ENCODE measurements at regions not wholly inside any gene's neighbourhood (a gene's known extent, or its start where the extent isn't known, plus 50 kb on each side); places are given as distances from the start of the nearest gene placed in this dataset.

DNA sequence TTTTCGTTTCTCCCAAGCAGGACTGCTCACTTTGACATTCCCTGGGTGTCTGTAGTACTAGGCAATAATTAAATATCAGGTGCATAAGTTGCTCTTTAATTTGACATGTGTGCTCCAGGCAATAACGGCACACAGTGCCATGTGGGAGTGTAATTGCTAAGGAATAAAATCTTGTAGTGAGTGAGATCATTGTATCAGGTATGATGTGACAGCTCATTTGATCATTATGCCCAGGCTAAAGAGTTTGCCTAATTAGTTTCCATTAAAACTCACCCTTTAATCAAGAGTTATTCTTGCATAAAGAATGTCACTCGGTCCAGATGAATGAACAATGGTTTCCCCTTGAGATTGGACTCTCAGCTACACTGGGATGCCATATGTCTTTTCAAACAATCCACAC is 220.0 kb downstream of the INSC start:
- DNase-seq (ENCODE audit: low read depth, low spot score) = no peak
- H3K4me3 ChIP-seq (replicated peaks in 1 of 2; ENCODE audit: low read depth in 1 of 2, low read length in 2 of 2) = no peak overlapping the region
- no peak overlapping the region for H2AFZ ChIP-seq (ENCODE audit: low read depth, low read length, poor library complexity, severe bottlenecking)
- ChIA-PET CTCF (no interaction called here), POLR2A (no interaction called here), RAD21 (ENCODE audit: low non-redundant PET in 1 of 2, low total read pairs in 2 of 2, uncharacterized antibody in 2 of 2, unreplicated experiment in 2 of 2) (no interaction called here)
- no peaks in the 10 kb centered on the region for H3K79me2 ChIP-seq (ENCODE audit: insufficient read depth, low read length)
- TF ChIP-seq FOSL1 (IDR thresholded peaks at IDR 0.05; ENCODE audit: low read depth) (no peak), POLR2A (IDR thresholded peaks at IDR 0.05; ENCODE audit: borderline replicate concordance, extremely low read depth, insufficient read depth, insufficient read length) (no peak), RAD21 (IDR thresholded peaks at IDR 0.05; ENCODE audit: low read depth) (no peak), SIN3A (IDR thresholded peaks at IDR 0.05; ENCODE audit: low read depth) (no peak), EZH2 (IDR thresholded peaks at IDR 0.05) (no peak), ELF1 (IDR thresholded peaks at IDR 0.05; ENCODE audit: borderline replicate concordance, low read depth) (no peak), POLR2AphosphoS5 (IDR thresholded peaks at IDR 0.05; ENCODE audit: low read depth, low read length) (no peak), JUND (IDR thresholded peaks at IDR 0.05) (no peak)
- TF ChIP-seq, protein P1, sequence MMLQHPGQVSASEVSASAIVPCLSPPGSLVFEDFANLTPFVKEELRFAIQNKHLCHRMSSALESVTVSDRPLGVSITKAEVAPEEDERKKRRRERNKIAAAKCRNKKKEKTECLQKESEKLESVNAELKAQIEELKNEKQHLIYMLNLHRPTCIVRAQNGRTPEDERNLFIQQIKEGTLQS (IDR thresholded peaks at IDR 0.05) = no peak
- H3K9me3 ChIP-seq (ENCODE audit: control insufficient read depth in 1 of 2, insufficient read depth in 1 of 2, low read depth in 1 of 2, low read length in 2 of 2) = no peaks in the 10 kb centered on the region
- no peak overlapping the region for H3K9ac ChIP-seq (ENCODE audit: low read length)
- H3K9me2 ChIP-seq (ENCODE audit: insufficient read depth) = no peaks in the 10 kb centered on the region
- peaks cover 33% of the 10 kb centered on the region for H3K27me3 ChIP-seq (ENCODE audit: insufficient read depth, low read length)
- H3K27ac ChIP-seq (ENCODE audit: low read depth, low read length) = no peak overlapping the region
- BruUV-seq (replicated peaks) = no TSS peak
- intact Hi-C loops (cut with micrococcal nuclease) = no loop called here
- no peaks in the 10 kb centered on the region for H4K20me1 ChIP-seq (ENCODE audit: insufficient read depth)
- no peak for ATAC-seq
- no peaks in the 10 kb centered on the region for H3K4me1 ChIP-seq (ENCODE audit: control insufficient read depth in 1 of 2, insufficient read depth in 2 of 2, low read length in 2 of 2)
- H3K36me3 ChIP-seq (ENCODE audit: control insufficient read depth in 1 of 2, insufficient read depth in 2 of 2, low read length in 2 of 2) = no peaks in the 10 kb centered on the region
- no peak overlapping the region for H3K4me2 ChIP-seq (ENCODE audit: low read length)

DNA sequence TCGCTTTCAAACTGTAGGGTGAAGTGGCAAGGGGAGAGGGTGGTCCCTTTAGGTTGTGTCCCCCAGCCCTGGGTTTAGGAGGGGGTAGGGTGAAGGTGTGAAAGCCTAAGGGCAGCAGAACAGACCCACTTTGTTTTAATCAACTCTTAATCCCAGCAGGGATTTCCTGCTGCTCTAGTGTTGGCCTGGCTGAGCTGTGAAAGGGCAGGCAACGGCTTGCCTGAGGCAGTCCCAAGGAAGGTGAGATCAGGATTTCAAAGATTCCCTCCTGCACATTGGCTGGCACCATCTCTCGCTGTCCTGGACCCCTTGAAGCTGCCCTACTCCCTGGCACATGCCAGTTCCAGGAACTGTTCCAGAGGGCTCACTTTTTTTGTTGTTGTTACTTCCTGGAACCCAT is 221.3 kb downstream of the INSC start:
- Histone ChIP-seq H3K9me2 (ENCODE audit: insufficient read depth) (no peaks in the 10 kb centered on the region), H3K27ac (ENCODE audit: low read depth, low read length) (no peak overlapping the region), H3K4me2 (ENCODE audit: low read length) (no peak overlapping the region), H3K27me3 (ENCODE audit: insufficient read depth, low read length) (peaks cover 32% of the 10 kb centered on the region), H3K9me3 (ENCODE audit: control insufficient read depth in 1 of 2, insufficient read depth in 1 of 2, low read depth in 1 of 2, low read length in 2 of 2) (no peaks in the 10 kb centered on the region), H2AFZ (ENCODE audit: low read depth, low read length, poor library complexity, severe bottlenecking) (no peak overlapping the region), H3K4me1 (ENCODE audit: control insufficient read depth in 1 of 2, insufficient read depth in 2 of 2, low read length in 2 of 2) (no peaks in the 10 kb centered on the region), H3K4me3 (replicated peaks in 1 of 2; ENCODE audit: low read depth in 1 of 2, low read length in 2 of 2) (no peak overlapping the region), H3K36me3 (ENCODE audit: control insufficient read depth in 1 of 2, insufficient read depth in 2 of 2, low read length in 2 of 2) (no peaks in the 10 kb centered on the region), H4K20me1 (ENCODE audit: insufficient read depth) (no peaks in the 10 kb centered on the region), H3K9ac (ENCODE audit: low read length) (no peak overlapping the region), H3K79me2 (ENCODE audit: insufficient read depth, low read length) (no peaks in the 10 kb centered on the region)
- RAD21 ChIA-PET (ENCODE audit: low non-redundant PET in 1 of 2, low total read pairs in 2 of 2, uncharacterized antibody in 2 of 2, unreplicated experiment in 2 of 2) = interaction anchor here in 1 of 2 experiments (0.6 kb wide), 1 partner anchor 14 kb away, joined by 3 read pairs; no protein-coding TSS in a partner anchor
- POLR2A ChIA-PET = no interaction called here
- DNase-seq (ENCODE audit: low read depth, low spot score) = no peak
- no TSS peak for BruUV-seq (replicated peaks)
- intact Hi-C loops (cut with micrococcal nuclease) = no loop called here
- CTCF ChIA-PET = no interaction called here
- ATAC-seq = no peak
- no peak for TF ChIP-seq SP1 (IDR thresholded peaks at IDR 0.05; ENCODE audit: low read depth)
- TF ChIP-seq, protein P1 (IDR thresholded peaks at IDR 0.05) = no peak
- TF ChIP-seq SIN3A (IDR thresholded peaks at IDR 0.05; ENCODE audit: low read depth) = no peak
- no peak for TF ChIP-seq POLR2AphosphoS5 (IDR thresholded peaks at IDR 0.05; ENCODE audit: low read depth, low read length)
- no peak for TF ChIP-seq EZH2phosphoT487 (IDR thresholded peaks at IDR 0.05; ENCODE audit: borderline replicate concordance)
- no peak for TF ChIP-seq ZNF274 (IDR thresholded peaks at IDR 0.05; ENCODE audit: low read depth, low read length)
- TF ChIP-seq, protein P2, sequence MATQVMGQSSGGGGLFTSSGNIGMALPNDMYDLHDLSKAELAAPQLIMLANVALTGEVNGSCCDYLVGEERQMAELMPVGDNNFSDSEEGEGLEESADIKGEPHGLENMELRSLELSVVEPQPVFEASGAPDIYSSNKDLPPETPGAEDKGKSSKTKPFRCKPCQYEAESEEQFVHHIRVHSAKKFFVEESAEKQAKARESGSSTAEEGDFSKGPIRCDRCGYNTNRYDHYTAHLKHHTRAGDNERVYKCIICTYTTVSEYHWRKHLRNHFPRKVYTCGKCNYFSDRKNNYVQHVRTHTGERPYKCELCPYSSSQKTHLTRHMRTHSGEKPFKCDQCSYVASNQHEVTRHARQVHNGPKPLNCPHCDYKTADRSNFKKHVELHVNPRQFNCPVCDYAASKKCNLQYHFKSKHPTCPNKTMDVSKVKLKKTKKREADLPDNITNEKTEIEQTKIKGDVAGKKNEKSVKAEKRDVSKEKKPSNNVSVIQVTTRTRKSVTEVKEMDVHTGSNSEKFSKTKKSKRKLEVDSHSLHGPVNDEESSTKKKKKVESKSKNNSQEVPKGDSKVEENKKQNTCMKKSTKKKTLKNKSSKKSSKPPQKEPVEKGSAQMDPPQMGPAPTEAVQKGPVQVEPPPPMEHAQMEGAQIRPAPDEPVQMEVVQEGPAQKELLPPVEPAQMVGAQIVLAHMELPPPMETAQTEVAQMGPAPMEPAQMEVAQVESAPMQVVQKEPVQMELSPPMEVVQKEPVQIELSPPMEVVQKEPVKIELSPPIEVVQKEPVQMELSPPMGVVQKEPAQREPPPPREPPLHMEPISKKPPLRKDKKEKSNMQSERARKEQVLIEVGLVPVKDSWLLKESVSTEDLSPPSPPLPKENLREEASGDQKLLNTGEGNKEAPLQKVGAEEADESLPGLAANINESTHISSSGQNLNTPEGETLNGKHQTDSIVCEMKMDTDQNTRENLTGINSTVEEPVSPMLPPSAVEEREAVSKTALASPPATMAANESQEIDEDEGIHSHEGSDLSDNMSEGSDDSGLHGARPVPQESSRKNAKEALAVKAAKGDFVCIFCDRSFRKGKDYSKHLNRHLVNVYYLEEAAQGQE (IDR thresholded peaks at IDR 0.05; ENCODE audit: low read depth) = no peak
- no peak for TF ChIP-seq POLR2A (IDR thresholded peaks at IDR 0.05; ENCODE audit: borderline replicate concordance, extremely low read depth, insufficient read depth, insufficient read length)
- no peak for TF ChIP-seq JUND (IDR thresholded peaks at IDR 0.05)

Data from HCT116 (cell line).